Endothelial cell of hepatic sinusoid (primary cell): ENCODE measurements at regions not wholly inside any gene's neighbourhood (a gene's known extent, or its start where the extent isn't known, plus 50 kb on each side); places are given as distances from the start of the nearest gene placed in this dataset.
"Not testable (repeated sequence)": the region's sequence is repeated elsewhere in the genome, so short reads cannot be mapped to it uniquely, and the experiment has no call there.

Source experiments
- in situ Hi-C: cut with HindIII; loops from 2 replicates; pipeline ENCODE4 v1.10.0; 2017; ENCODE audit warnings: low sequenced_read_pairs

- in situ Hi-C loops, result no loop called here
These were observed 322.3 kb upstream of the ADCY2 start for GRCh38 chr5:7073666-7074065.

GRCh38 chr5:7074176-7074575, 321.8 kb upstream of the ADCY2 start:
- in situ Hi-C loops, result no loop called here

GRCh38 chr5:7075470-7075869, 320.5 kb upstream of the ADCY2 start:
- in situ Hi-C loops, result no loop called here

DNA sequence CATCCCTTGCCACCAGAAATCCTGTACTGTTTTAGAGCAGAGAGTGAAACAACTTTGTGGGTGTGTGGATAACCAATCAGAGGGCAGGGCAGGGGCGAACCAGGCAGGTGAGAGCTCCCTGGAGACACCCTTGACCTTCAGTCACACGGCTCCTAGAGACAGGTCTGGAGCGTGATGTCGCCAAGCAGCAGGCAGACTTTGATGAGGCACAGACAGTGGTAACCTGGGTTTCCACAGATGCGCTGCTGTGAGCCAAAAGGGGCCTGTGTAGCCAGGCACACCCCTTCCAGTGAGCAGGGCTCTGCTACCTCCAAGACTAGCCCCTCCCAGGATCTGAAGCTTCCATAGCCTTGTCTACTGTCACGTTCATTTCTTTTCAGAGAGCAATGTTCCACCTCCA, 317.8 kb upstream of the ADCY2 start:
- in situ Hi-C loops, result no loop called here

DNA sequence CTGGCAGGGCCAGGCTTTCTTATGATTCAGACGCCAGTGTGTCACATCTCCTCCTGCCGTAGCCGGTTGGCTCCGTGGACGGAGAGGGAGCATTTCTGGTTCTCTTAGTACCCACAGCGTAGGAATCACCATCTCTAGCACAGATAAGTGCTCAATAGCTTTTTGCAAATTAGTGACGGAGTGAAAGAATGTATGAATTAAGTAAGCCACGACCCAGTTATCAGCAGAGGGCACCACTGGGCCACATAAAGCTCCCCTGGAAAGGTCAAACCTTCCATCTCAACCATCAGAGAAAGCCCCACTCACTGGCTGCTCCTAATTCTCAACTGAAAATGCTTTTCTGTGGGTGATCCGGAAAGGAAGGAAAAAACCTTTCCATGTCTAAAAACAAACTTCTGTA, 317.0 kb upstream of the ADCY2 start:
- in situ Hi-C loops, result no loop called here

- in situ Hi-C loops, result no loop called here
These were observed 315.4 kb upstream of the ADCY2 start for GRCh38 chr5:7080501-7080900.

- in situ Hi-C loops, result no loop called here
These were observed 308.1 kb upstream of the ADCY2 start for GRCh38 chr5:7087719-7088297.

GRCh38 chr5:7088849-7089248, 307.1 kb upstream of the ADCY2 start:
- in situ Hi-C loops, result no loop called here

GRCh38 chr5:7094626-7095025, 301.3 kb upstream of the ADCY2 start:
- in situ Hi-C loops, result loop anchor here (5.0 kb wide), 1 partner anchor 57 kb away; no protein-coding TSS in a partner anchor

- in situ Hi-C loops, result loop anchor here (5.0 kb wide), 1 partner anchor 59 kb away; no protein-coding TSS in a partner anchor
These were observed 299.6 kb upstream of the ADCY2 start for GRCh38 chr5:7096294-7096693.

DNA sequence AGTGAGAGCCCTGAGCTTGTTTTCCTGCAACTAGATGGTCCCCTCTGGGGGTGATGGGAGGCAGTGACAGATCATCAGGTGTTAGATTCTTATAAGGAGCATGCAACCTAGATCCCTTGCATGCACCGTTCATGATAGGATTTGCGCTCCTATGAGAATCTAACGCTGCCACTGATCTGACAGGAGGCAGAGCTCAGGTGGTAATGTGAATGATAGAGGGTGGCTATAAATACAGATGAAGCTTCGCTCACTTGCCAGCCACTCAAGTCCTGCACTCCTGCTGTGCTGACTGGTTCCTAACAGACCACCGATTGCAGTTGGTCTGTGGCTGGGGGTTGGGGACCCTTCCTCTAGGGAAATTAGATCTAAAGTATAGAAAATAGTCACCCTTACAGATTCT, 290.6 kb upstream of the ADCY2 start:
- in situ Hi-C loops, result no loop called here

- in situ Hi-C loops, result no loop called here
These were observed 278.0 kb upstream of the ADCY2 start for GRCh38 chr5:7117961-7118360.

GRCh38 chr5:7131680-7132079, 264.3 kb upstream of the ADCY2 start:
- in situ Hi-C loops, result no loop called here

DNA sequence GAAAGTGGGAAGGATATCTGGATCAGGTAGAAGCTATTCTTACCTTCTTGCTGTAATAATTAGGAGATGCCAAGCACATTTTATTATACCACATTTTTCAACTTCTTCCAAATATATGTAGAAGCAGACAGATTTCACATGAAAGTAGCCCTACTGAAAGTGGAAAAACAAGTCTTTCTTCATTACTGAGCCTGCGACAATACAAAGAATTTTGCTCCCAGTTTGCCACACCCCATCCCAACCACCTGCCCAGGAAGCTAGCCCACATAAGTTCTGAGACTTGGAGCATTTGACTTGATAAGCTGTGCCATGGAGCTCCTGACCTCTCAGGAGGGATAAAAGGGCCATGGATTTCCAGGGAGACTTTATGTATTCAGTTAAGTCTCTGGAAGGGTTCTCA, 249.1 kb upstream of the ADCY2 start:
- in situ Hi-C loops, result no loop called here

- in situ Hi-C loops, result no loop called here
These were observed 238.9 kb upstream of the ADCY2 start for GRCh38 chr5:7157083-7157482.

- in situ Hi-C loops, result no loop called here
These were observed 226.6 kb upstream of the ADCY2 start for GRCh38 chr5:7169240-7169878.

- in situ Hi-C loops, result not testable (repeated sequence)
These were observed 225.2 kb upstream of the ADCY2 start for GRCh38 chr5:7170785-7171184.

- in situ Hi-C loops, result no loop called here
These were observed 216.6 kb upstream of the ADCY2 start for GRCh38 chr5:7179364-7179763.

DNA sequence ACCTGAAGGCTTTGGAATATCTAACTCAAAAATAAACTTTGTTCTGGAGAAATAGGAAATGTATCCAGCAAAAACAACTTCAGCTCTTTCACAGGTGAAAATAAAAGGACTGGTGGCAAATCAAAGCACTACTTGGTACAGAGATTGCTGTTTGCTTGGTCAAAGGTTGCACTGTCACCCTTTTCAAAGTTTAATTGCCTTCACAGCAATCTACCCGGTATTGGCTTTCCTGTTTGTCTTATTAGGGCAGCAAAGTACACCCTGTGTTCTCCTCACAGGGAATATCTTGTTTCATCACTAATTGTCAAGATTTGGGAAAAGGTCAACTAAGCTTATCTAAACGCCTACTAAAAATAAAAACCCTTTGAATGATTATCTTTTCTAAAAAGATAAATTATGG, 214.1 kb upstream of the ADCY2 start:
- in situ Hi-C loops, result no loop called here

DNA sequence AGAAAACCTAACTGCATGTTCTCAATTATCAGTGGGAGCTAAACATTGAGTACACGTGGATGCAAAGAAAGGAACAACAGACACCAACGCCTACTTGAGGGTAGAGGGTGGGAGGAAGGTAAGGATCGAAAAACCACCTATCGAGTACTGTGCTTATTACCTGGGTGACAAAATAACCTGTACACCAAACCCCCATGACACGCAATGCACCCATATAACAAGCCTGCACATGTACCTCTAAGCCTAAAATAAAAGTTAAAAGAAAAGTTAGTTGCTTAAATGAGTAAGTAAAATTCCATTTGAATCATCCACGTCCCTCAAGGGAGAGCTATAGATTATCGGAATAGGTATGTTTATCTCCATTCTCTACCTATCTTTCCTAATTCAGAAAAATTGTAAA, 210.2 kb upstream of the ADCY2 start:
- in situ Hi-C loops, result no loop called here

DNA sequence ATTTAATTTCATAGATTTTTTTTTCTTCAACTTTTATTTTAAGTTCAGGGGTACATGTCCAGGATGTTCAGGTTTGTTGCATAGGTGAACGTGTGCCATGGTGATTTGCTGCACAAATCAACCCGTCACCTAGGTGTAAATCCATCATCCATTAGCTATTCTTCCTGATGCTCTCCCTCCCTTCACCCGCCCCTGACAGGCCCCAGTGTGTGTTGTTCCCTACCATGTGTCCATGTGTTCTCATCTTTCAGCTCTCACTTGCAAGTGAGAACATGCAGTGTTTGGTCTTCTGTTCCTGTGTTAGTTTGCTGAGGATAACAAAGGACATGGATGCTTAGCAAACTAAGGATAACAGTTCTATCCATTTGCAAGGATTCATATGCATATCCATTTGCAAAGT, 209.1 kb upstream of the ADCY2 start:
- in situ Hi-C loops, result no loop called here

- in situ Hi-C loops, result no loop called here
These were observed 205.2 kb upstream of the ADCY2 start for GRCh38 chr5:7190712-7191250.

DNA sequence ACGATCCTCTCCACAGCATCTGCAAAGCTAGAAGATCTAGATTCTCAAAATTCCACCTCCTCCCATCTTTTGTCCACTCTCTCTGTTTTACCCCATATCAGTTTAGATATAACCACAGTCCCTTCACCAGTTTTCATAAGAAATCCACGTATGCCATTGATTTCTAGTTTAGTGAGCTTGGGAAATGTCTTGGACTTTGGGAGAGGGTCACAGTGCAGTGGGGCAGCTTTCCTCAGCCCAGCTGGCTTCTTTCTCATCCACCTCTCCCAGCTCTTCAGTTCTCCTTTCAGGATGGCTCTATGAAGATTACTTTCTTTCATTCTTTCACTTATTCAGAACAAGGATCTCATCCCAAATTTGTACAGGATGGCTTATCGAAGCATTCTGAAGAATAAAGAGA, 203.9 kb upstream of the ADCY2 start:
- in situ Hi-C loops, result no loop called here
